NCI-H69 (cell line): ENCODE measurements at regions not wholly inside any gene's neighbourhood (a gene's known extent, or its start where the extent isn't known, plus 50 kb on each side); places are given as distances from the start of the nearest gene placed in this dataset.
A peak's percentile ranks its signal among the peaks of the same experiment; 100 is the strongest.
"Not testable (repeated sequence)": the region's sequence is repeated elsewhere in the genome, so short reads cannot be mapped to it uniquely, and the experiment has no call there.

Source experiments
- DNase-seq: peaks from one replicate; lab custom pipeline; 2025; lab: John Stamatoyannopoulos, UW

GRCh38 chr2:138271467-138271866 is 230.1 kb upstream of the SPOPL start:
- DNase-seq: no peak

GRCh38 chr2:138272524-138273195 is 228.9 kb upstream of the SPOPL start:
- DNase-seq: no peak

- DNase-seq: not testable (repeated sequence)
Observed at GRCh38 chr2:138273280-138273679, 228.3 kb upstream of the SPOPL start.

- DNase-seq: peak; percentile 37
Observed at GRCh38 chr2:138274421-138275291, 226.9 kb upstream of the SPOPL start.

GRCh38 chr2:138275292-138275690 is 226.3 kb upstream of the SPOPL start:
- peak; percentile 43 for DNase-seq

- DNase-seq: peak; percentile 79
Observed at GRCh38 chr2:138275881-138276280, 225.7 kb upstream of the SPOPL start.

- DNase-seq: peak; percentile 64
Observed at GRCh38 chr2:138276339-138276738, 225.2 kb upstream of the SPOPL start.

- DNase-seq: no peak
Observed at GRCh38 chr2:138277062-138277461, 224.5 kb upstream of the SPOPL start.

GRCh38 chr2:138279871-138280270 is 221.7 kb upstream of the SPOPL start:
- DNase-seq: no peak

- DNase-seq: no peak
Observed at GRCh38 chr2:138280999-138281695, 220.4 kb upstream of the SPOPL start.

GRCh38 chr2:138282014-138282672 is 219.4 kb upstream of the SPOPL start:
- DNase-seq: no peak

GRCh38 chr2:138291805-138292204 is 209.8 kb upstream of the SPOPL start:
- peak; percentile 6 for DNase-seq

GRCh38 chr2:138293045-138293444 is 208.5 kb upstream of the SPOPL start:
- no peak for DNase-seq

- DNase-seq: no peak
Observed at GRCh38 chr2:138293549-138293948, 208.0 kb upstream of the SPOPL start.

- DNase-seq: peak; percentile 44
Observed at GRCh38 chr2:138294451-138294850, 207.1 kb upstream of the SPOPL start.

- no peak for DNase-seq
Observed at GRCh38 chr2:138296365-138296764, 205.2 kb upstream of the SPOPL start.

GRCh38 chr2:138298120-138298814 is 203.3 kb upstream of the SPOPL start:
- DNase-seq: no peak

GRCh38 chr2:138298900-138299299 is 202.7 kb upstream of the SPOPL start:
- no peak for DNase-seq

- DNase-seq: no peak
Observed at GRCh38 chr2:138306626-138307025, 194.9 kb upstream of the SPOPL start.

GRCh38 chr2:138307099-138307498 is 194.5 kb upstream of the SPOPL start:
- DNase-seq: no peak

GRCh38 chr2:138309760-138310159 is 191.8 kb upstream of the SPOPL start:
- no peak for DNase-seq

GRCh38 chr2:138312061-138312460 is 189.5 kb upstream of the SPOPL start:
- DNase-seq: no peak
